ENCODE measurements at regions not wholly inside any gene's neighbourhood (a gene's known extent, or its start where the extent isn't known, plus 50 kb on each side); places are given as distances from the start of the nearest gene placed in this dataset.
"Not testable (repeated sequence)": the region's sequence is repeated elsewhere in the genome, so short reads cannot be mapped to it uniquely, and the experiment has no call there.

- POLR2A ChIA-PET: interaction anchor here (0.8 kb wide), 1 partner anchor 8 kb away, joined by 3 read pairs; no protein-coding TSS in a partner anchor
- not testable (repeated sequence) for H3K4me3 Mint-ChIP-seq; H3K27ac Mint-ChIP-seq; DNase-seq; ATAC-seq (ENCODE audit: low read depth); H3K9me3 Mint-ChIP-seq; H3K36me3 Mint-ChIP-seq; H3K27me3 Mint-ChIP-seq
- H3K4me1 Mint-ChIP-seq: peaks cover 20% of the 10 kb centered on the region
Measured at GRCh38 chr1:54468288-54469084, 62.3 kb upstream of the SSBP3 start.

GRCh38 chr1:54465351-54465811 is 59.2 kb upstream of the SSBP3 start:
- peak overlapping the region; percentile 57 for H3K4me3 Mint-ChIP-seq

GRCh38 chr1:54464477-54465146 is 58.4 kb upstream of the SSBP3 start:
- no peaks in the 10 kb centered on the region for H3K9me3 Mint-ChIP-seq
- POLR2A ChIA-PET: interaction anchor here (1.1 to 1.3 kb wide), 3 partner anchors 12 to 22 kb away, joined by 3 to 4 read pairs (median 3); no protein-coding TSS in a partner anchor
- peak overlapping the region; percentile 45 for H3K4me3 Mint-ChIP-seq
- DNase-seq (no peak), ATAC-seq (ENCODE audit: low read depth) (peak; percentile 27)
- no peaks in the 10 kb centered on the region for H3K27me3 Mint-ChIP-seq
- H3K36me3 Mint-ChIP-seq: no peaks in the 10 kb centered on the region
- H3K27ac Mint-ChIP-seq: peak overlapping the region; percentile 89
- H3K4me1 Mint-ChIP-seq: peaks cover 43% of the 10 kb centered on the region

More at GRCh38 chr1:54465351-54465811, 59.2 kb upstream of the SSBP3 start:
- ATAC-seq (ENCODE audit: low read depth) (no peak), DNase-seq (no peak)
- Mint-ChIP-seq H3K27ac (peak overlapping the region; percentile 80), H3K27me3 (no peaks in the 10 kb centered on the region), H3K9me3 (no peaks in the 10 kb centered on the region), H3K36me3 (no peaks in the 10 kb centered on the region), H3K4me1 (peaks cover 36% of the 10 kb centered on the region)
- POLR2A ChIA-PET: interaction anchor here (1.2 to 1.3 kb wide), 2 partner anchors 12 to 58 kb away, joined by 4 to 5 read pairs; no protein-coding TSS in a partner anchor

- no peaks in the 10 kb centered on the region for H3K36me3 Mint-ChIP-seq
- no peaks in the 10 kb centered on the region for H3K9me3 Mint-ChIP-seq
- H3K4me3 Mint-ChIP-seq: peak overlapping the region; percentile 45
- no peak for DNase-seq
- H3K27ac Mint-ChIP-seq: peak overlapping the region; percentile 89
- ATAC-seq (ENCODE audit: low read depth): peak; percentile 34
- POLR2A ChIA-PET: interaction anchor here (1.1 to 1.3 kb wide), 2 partner anchors 16 to 23 kb away, joined by 3 read pairs; no protein-coding TSS in a partner anchor
- H3K27me3 Mint-ChIP-seq: no peaks in the 10 kb centered on the region
- peaks cover 42% of the 10 kb centered on the region for H3K4me1 Mint-ChIP-seq
Measured at GRCh38 chr1:54464031-54464476, 57.9 kb upstream of the SSBP3 start.

GRCh38 chr1:54463259-54464030 is 57.3 kb upstream of the SSBP3 start:
- peaks cover 42% of the 10 kb centered on the region for H3K4me1 Mint-ChIP-seq
- POLR2A ChIA-PET: interaction anchor here (1.1 to 1.3 kb wide), 2 partner anchors 17 to 24 kb away, joined by 3 read pairs; no protein-coding TSS in a partner anchor
- no peaks in the 10 kb centered on the region for H3K9me3 Mint-ChIP-seq
- ATAC-seq (ENCODE audit: low read depth) (peak; percentile 2), DNase-seq (no peak)
- no peaks in the 10 kb centered on the region for H3K27me3 Mint-ChIP-seq
- peak overlapping the region; percentile 89 for H3K27ac Mint-ChIP-seq
- H3K36me3 Mint-ChIP-seq: no peaks in the 10 kb centered on the region
- H3K4me3 Mint-ChIP-seq: peak overlapping the region; percentile 45

GRCh38 chr1:54462597-54463258 is 56.5 kb upstream of the SSBP3 start:
- no peak for ATAC-seq (ENCODE audit: low read depth)
- H3K27ac Mint-ChIP-seq: no peak overlapping the region
- H3K36me3 Mint-ChIP-seq: no peaks in the 10 kb centered on the region
- H3K27me3 Mint-ChIP-seq: no peaks in the 10 kb centered on the region
- H3K9me3 Mint-ChIP-seq: no peaks in the 10 kb centered on the region
- H3K4me3 Mint-ChIP-seq: no peak overlapping the region
- POLR2A ChIA-PET: interaction anchor here (1.6 kb wide), 1 partner anchor 14 kb away, joined by 4 read pairs; no protein-coding TSS in a partner anchor
- H3K4me1 Mint-ChIP-seq: peaks cover 45% of the 10 kb centered on the region
- DNase-seq: no peak

- POLR2A ChIA-PET: interaction anchor here (0.6 to 1.6 kb wide), 3 partner anchors 15 to 24 kb away, joined by 3 to 4 read pairs (median 3); no protein-coding TSS in a partner anchor
- DNase-seq (no peak), ATAC-seq (ENCODE audit: low read depth) (no peak)
- Mint-ChIP-seq H3K36me3 (no peaks in the 10 kb centered on the region), H3K4me3 (no peak overlapping the region), H3K27ac (peak overlapping the region; percentile 70), H3K4me1 (peaks cover 45% of the 10 kb centered on the region), H3K9me3 (no peaks in the 10 kb centered on the region), H3K27me3 (no peaks in the 10 kb centered on the region)
Measured at GRCh38 chr1:54461731-54462596, 55.8 kb upstream of the SSBP3 start.

GRCh38 chr1:54460861-54461387 is 54.7 kb upstream of the SSBP3 start:
- no peaks in the 10 kb centered on the region for H3K27me3 Mint-ChIP-seq
- DNase-seq (no peak), ATAC-seq (ENCODE audit: low read depth) (no peak)
- H3K4me1 Mint-ChIP-seq: peaks cover 45% of the 10 kb centered on the region
- peak overlapping the region; percentile 79 for H3K27ac Mint-ChIP-seq
- POLR2A ChIA-PET: interaction anchor here (0.6 to 1.6 kb wide), 5 partner anchors 8 to 26 kb away, joined by 3 to 4 read pairs (median 3); no protein-coding TSS in a partner anchor
- no peak overlapping the region for H3K4me3 Mint-ChIP-seq
- H3K9me3 Mint-ChIP-seq: no peaks in the 10 kb centered on the region
- H3K36me3 Mint-ChIP-seq: no peaks in the 10 kb centered on the region

GRCh38 chr1:54460351-54460750 is 54.2 kb upstream of the SSBP3 start:
- H3K27ac Mint-ChIP-seq: peak overlapping the region; percentile 62
- H3K9me3 Mint-ChIP-seq: no peaks in the 10 kb centered on the region
- no peaks in the 10 kb centered on the region for H3K27me3 Mint-ChIP-seq
- ATAC-seq (ENCODE audit: low read depth) (peak; percentile 72), DNase-seq (no peak)
- H3K36me3 Mint-ChIP-seq: no peaks in the 10 kb centered on the region
- POLR2A ChIA-PET: interaction anchor here (1.0 kb wide), 2 partner anchors 8 to 26 kb away, joined by 3 read pairs; no protein-coding TSS in a partner anchor
- peaks cover 43% of the 10 kb centered on the region for H3K4me1 Mint-ChIP-seq
- H3K4me3 Mint-ChIP-seq: peak overlapping the region; percentile 1

- H3K4me3 Mint-ChIP-seq: no peak overlapping the region
- POLR2A ChIA-PET: interaction anchor here (1.0 to 1.1 kb wide), 3 partner anchors 9 to 48 kb away, joined by 3 read pairs; no protein-coding TSS in a partner anchor
- no peaks in the 10 kb centered on the region for H3K36me3 Mint-ChIP-seq
- no peak for DNase-seq
- H3K4me1 Mint-ChIP-seq: peaks cover 42% of the 10 kb centered on the region
- H3K27me3 Mint-ChIP-seq: no peaks in the 10 kb centered on the region
- H3K9me3 Mint-ChIP-seq: no peaks in the 10 kb centered on the region
- ATAC-seq (ENCODE audit: low read depth): peak; percentile 19
- peak overlapping the region; percentile 48 for H3K27ac Mint-ChIP-seq
Measured at GRCh38 chr1:54459726-54460191, 53.6 kb upstream of the SSBP3 start.

- no peak for DNase-seq
- H3K27ac Mint-ChIP-seq: peak overlapping the region; percentile 4
- H3K4me1 Mint-ChIP-seq: peaks cover 36% of the 10 kb centered on the region
- H3K36me3 Mint-ChIP-seq: no peaks in the 10 kb centered on the region
- POLR2A ChIA-PET: interaction anchor here (1.1 kb wide), 1 partner anchor 47 kb away, joined by 3 read pairs; no protein-coding TSS in a partner anchor
- no peaks in the 10 kb centered on the region for H3K9me3 Mint-ChIP-seq
- ATAC-seq (ENCODE audit: low read depth): no peak
- no peak overlapping the region for H3K4me3 Mint-ChIP-seq
- no peaks in the 10 kb centered on the region for H3K27me3 Mint-ChIP-seq
Measured at GRCh38 chr1:54459140-54459539, 52.9 kb upstream of the SSBP3 start.

Measured in activated naive CD8-positive, alpha-beta T cell treated with anti-CD3 and anti-CD28 coated beads, Interleukin-2, amount 10 ng/mL, durations not matched to agents 7 days and 5 days (primary cell).